ENCODE measurements at regions not wholly inside any gene's neighbourhood (a gene's known extent, or its start where the extent isn't known, plus 50 kb on each side); places are given as distances from the start of the nearest gene placed in this dataset.

DNA sequence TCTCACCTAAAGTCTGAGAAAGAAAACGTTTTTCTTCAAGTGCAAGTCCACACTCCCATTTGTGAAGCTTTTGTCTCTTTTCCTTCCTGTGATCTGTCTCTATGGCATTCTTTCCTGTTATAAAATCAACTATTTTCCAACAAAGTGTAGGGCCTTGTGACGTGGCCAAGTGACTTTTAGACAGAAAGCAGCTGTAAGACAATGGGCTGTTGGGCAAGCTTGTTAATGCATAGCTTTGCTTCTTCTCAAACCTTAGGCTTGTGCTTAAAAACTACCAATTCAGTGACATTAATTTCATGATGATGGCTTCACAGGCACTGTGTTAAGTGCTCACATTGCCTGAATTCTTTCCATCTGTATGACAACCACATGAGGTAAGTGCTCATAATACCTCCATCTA is 83.5 kb downstream of the VCY1B start:
- DNase-seq = no peak

DNA sequence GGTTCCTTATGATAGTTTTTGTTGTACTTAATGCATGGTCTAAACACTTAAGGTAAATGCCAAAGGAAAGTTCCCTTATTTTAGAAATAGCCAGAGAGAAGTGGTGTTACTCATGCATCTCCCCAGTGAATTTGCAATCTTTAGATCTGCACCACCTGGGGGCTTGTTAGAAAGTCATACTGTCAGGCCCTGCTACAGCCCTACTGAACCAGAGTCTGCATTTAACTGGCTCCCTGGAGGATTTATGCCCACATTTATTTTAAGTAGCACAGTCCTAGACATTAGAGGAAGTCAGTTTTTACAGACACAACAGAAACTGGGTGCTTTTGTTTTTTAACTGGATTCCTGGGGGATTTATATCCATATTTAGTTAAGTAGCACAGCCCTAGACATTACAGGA is 89.6 kb downstream of the VCY1B start:
- no peak for DNase-seq

DNA sequence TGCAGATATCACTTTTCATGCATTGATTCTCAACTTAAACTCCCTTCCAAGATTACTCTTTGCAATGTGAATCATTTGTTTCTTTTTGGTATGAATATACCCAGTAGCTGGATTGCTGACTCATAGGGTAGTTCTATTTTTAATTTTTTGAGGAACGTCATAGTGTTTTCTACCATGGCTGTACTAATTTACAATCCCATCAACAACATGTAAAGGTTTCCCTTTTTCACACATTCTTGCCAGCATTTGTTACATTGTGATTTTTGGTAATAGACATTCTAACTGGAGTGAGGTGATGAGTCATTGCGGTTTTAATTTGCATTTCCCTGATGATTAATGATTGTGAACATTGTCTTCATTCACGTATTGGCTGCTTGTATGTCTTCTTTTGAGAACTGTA is 126.7 kb downstream of the VCY1B start:
- DNase-seq = no peak

DNA sequence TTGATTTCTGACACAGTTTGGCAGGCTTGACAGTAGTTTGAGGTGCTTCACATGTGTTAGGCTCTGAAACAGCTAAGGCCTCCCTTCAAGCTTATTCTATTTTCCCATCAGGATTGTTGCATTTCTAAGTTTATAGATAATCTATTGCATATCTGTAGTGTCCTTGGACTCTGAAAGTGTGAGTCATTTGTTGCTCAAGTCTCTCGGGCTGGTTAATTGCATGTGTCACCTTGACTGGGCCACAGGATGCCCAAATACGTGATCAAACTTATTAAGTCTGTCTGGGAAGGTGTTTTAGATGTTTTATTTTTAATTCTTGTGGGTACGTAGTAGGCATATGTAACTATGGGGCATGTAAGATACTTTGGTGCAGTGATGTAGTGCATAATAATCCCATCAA is 166.0 kb downstream of the VCY1B start:
- no peak for DNase-seq

DNA sequence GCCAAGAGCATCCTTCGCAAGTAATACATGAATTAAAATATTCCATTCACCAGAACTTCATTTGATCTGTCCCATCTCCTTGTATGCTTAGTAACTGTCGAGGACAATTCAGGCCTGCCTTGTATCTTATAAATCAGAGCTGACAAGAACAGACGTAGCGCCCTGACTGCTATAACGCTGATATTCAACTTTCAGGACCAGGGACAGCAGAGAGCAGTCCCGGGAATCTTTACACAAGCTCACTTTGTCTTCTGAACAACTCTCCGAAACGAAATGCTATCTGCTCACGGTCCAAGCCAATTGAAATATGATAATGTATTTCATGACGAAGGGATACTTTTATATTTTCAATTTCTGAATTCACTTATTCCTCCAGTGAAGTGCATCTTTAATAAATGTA is 175.7 kb downstream of the VCY1B start:
- DNase-seq = no peak

DNA sequence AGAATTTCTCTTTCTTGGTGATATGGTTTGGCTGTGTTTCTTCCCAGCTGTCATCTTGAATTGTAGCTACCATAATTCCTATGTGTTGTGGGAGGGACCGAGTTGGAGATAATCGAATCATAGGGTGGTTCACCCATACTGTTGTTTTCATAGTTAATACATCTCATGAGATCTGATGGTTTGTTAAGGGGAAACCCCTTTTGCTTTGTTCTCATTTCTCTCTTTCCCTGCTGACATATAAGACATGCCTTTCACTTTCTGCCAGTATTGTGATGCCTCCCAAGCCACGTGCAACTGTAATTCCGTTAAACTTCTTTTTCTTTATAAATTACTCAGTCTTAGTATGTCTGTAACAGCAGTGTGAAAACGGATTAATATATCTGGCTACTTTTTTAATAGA is 179.0 kb downstream of the VCY1B start:
- no peak for DNase-seq

DNA sequence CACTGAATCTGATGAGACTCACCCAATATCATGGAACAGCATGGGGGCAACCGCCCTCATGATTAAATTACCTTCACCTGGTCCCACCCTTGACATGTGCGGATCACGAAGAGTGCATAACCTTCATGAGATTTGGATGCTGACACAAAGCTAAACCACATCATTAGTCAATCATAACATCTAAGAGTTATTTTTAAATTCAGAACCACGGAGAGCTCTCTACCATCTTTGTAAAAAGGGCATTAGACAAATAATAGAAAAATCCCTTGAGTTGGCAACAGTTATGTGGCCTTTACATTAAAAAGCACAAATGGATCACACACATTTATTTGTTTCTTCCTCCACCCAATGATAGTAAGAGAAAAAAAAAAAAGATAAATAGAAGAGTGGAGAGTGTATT is 182.2 kb downstream of the VCY1B start:
- DNase-seq = no peak

DNA sequence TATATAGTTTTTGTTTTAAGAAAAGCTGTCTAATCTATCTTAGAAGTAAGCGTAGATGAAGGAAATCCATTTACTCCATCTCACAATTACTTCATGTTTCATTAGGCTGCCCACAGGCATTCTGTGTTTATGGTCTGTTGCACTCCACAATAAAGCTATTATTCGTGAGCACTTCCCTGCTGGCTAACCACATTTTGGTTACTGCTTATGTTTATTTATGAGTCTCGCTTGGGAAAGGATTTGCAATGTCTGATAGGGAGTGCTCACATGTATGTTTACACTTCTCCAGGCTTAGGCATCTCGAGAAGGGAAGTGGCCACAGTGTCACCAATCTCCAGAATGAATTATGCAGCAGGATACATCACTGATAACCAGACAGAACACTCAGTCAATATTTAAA is 190.9 kb downstream of the VCY1B start:
- DNase-seq = no peak

DNA sequence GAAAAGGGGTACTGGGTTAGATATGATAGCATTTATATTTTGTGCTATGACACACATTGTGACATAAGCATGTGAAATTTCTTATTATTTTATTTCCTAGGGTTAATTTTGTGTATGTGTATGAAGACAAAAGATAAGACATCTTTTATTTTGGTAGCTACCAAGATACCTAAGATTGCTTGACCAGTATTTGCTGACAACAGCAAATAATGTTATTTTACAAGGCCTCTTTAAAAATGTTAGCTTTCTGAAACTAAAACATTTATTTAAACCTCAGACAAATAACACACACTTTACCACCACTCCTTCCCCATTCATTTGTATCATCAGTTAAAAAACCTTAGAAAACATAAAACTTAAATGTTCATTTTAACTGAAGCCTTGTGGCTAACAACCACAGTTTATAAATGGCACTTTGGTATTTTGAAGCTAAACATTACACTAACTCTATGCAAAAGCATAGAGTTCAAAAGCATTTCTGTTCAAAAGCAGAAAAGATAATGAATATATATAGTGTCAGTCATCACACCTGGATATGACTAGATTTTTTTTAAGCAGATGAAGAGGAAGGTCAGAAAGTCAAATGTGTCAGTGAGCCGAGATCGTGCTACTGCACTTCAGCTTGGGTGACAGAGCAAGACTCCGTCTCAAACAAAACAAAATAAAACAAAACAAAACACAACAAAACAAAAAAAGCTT is 193.0 kb downstream of the VCY1B start:
- DNase-seq = no peak

DNA sequence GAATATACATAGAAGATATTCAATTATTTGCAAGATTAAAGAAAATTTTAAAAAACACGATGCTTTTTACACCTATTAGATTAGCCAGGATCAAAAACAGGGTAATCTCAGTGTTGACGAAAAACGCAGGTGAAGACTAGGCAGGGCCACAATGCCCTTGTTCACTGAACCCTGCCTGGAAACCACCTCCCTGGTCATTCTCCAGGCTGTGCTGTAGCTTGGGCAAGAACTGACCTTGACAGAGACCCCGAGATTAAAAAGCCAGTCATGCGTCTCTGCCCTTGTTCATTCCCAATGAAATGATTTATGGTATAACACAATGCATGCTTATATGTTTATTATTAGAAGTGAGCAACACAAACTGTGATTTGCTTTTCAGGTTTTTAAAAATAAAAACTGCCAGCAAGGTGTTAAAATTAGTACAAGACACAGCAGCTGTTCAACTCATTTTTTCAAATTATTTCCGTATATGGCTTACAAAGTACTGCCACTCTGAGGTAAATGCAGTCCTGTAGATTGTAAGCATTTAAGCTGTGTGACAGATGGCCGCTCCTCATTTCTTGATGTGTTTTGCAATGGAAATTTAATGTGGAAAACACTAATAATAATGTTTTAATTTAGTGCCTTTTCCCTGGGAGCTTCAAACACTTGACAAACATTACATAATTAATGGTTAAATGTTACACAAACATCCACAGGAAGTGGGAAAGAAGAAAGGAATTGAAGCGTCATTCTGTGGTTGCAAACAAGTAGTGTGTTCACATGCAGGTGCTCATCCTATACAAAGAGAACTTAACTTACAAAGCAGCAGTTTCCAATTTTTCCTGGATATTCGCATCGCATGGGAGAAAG is 200.2 kb downstream of the VCY1B start:
- DNase-seq = no peak

DNA sequence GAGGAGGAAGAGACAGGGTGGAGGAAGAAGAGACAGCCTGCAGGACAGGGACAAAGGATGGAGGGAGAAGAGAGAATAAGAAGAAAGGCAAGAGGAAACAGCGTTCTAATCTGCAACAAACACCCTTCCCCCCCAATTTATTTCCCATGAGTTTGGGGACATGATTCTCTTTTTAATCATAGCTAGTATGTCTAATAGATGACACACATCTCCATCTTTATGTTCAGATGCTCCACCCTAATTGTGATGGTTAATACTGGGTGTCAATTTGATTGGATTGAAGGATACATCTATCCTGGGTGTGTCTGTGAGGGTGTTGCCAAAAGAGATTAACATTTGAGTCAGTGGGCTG is 200.8 kb downstream of the VCY1B start:
- DNase-seq = no peak

DNA sequence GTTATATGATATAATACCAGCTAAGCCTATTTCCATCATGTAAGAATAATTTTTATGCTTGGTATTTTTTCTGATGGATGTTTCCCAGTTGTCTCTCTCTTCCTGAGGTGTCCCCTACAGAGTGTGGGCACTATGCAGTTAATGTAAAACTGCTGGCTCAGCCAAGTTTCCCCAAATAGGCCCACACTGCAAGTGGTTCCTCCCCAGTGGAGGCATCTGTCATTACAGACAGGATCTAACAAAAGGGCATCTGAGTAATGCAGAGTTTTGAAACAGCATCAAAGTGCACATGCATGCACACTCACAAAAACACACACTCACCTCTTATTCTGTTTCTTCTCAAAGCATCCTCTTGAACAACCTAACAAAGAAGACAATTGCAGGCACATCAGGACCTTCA is 221.0 kb downstream of the VCY1B start:
- DNase-seq = no peak

DNA sequence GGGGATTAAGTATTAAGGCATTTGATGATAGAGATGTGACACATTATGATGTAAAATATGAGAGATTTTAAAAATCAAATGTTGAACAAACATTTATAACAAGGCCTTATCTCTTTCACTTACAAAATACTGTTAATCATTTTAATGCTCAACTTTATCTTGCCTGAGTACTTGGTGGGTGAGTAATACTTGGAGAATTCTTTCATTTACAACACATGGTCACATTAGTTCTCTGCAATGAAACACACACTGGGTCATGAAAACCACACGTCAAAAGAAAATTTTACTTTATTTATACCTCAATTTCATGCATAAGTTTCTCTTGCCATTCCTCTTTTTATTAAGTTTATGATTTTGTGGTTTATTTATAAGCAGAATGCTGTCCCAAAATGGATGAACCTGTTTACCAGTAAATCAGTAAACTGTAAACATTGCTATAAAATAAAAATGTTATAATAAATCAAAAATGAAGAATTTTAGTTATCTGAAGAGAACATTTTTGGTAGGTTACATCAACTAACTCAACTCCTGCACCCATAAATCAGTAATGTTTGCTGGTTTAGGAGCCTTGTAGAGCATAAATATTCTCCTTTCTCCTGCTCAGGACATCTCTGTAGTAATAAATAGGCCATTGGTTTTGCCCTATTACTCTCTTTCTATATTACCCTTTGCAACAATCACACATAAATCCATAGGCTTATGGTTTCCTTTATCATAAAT is 233.5 kb upstream of the NLGN4Y start:
- no peak for DNase-seq

DNA sequence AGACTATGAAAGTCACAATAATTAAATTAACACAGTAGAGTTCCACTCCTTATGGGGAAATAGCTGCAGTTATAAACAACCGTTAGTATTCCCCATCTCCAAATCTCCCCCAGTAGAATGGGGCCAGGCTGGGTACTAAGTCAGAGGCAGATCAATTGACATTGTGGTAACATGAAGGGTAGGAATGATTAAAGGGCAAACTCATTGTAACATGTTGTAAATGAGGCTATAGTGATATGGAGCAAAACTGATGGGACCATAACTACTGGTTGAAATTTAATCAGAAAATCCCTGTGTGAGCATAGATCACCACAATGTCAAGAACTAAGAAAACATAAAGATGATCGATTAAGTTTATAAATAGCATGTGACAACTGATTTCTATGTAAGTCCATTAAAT is 231.9 kb upstream of the NLGN4Y start:
- no peak for DNase-seq

DNA sequence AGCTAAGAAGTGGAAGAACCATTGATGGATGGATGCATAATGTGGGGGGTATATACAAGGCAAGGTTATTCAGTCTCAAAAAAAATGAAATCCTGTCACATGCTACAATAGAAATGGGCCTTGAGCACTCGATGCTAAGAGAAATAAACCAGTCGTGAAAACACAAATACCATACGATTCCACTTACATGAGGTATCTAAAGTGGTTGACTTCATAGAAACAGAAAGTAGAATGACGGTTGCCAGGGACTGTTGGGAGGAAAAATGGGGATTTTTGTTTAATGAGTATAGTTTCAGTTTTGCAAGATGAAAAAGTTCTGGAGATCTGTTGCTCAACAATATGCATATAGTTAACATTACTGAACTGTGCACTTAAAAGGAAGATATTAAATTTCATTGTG is 223.6 kb upstream of the NLGN4Y start:
- DNase-seq = no peak

DNA sequence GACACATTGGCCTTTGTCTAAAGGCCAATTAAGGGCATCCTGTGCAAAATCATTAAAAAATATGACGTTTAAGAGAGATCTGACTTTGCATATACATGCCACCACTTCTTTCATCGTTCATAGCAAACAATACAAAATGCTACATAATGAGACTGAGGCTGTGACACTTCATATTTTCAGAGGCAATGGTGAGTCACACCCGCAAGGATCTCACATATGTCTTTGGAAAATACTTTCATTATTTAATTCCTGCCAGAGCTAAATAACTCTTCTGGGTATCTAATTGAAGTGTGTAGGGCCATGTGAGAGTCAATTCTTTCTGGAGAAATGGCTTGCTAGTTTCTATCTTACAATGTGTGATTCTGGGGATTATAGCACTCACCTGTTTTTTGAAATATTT is 222.8 kb upstream of the NLGN4Y start:
- no peak for DNase-seq

DNA sequence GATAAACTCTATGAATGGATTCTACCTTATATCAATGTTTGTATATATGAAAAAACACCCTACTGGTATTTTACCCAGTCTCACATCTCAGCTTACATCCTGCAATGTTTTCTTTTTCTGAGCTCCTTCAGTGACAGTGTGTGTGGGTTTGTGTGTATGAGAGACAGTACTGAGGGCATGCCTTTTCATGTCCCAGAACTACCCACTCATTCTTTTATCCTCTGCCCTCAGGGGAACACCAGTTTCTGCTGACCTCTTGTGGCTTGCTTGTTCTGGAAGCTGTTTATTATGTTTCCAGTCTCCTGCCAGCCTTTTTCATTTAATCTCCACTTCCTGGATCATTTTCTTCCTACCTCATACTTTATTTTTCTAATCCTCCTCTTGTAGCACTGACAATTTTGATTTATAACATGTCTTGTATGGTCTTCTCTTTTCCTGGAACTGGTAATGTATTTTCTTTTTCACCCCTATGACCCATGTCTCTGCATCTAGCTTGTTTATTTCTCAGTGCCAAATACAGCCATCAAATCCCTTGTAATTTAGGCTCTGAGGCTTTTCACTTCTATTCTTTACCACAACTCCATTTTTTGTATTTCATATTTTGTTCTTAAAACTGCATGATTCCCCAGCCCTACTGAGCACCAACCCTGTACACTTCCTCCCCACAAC is 195.5 kb upstream of the NLGN4Y start:
- DNase-seq = no peak

DNA sequence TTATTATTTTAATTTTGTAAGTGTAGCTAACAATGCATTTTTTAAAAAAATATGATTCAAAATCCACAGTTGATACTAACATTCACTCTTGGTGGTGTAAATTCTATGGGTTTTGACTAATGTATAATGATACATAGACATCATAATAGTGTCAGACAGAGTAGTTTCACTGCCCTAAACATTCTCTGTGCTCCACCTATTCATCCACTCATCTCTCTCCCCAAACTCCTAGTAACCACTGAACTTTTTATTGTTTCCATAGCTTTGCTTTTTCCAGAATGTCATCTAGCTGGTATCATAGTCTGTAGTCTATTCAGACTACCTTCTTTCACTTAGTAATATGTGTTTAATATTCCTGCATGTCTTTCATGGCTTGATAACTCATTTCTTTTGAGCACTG is 194.0 kb upstream of the NLGN4Y start:
- DNase-seq = no peak

DNA sequence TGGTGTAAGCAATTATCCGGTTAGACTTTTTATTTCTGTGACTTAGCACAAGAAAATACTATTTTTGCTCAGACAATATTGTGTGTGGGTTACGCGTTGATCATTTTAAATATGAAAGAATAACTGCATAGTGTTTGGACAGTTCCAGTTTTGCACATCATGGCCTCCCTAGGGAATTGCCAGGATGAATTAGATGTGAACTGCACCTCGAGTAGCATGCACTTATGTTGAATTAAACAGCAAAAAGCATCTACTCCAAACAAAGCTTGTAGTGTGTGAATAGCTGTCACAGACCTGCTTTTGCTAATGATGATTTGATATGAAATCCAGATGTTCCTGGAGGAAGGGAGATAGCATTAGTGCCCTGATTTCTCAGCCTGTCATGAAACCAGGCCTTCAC is 184.8 kb upstream of the NLGN4Y start:
- DNase-seq = no peak

DNA sequence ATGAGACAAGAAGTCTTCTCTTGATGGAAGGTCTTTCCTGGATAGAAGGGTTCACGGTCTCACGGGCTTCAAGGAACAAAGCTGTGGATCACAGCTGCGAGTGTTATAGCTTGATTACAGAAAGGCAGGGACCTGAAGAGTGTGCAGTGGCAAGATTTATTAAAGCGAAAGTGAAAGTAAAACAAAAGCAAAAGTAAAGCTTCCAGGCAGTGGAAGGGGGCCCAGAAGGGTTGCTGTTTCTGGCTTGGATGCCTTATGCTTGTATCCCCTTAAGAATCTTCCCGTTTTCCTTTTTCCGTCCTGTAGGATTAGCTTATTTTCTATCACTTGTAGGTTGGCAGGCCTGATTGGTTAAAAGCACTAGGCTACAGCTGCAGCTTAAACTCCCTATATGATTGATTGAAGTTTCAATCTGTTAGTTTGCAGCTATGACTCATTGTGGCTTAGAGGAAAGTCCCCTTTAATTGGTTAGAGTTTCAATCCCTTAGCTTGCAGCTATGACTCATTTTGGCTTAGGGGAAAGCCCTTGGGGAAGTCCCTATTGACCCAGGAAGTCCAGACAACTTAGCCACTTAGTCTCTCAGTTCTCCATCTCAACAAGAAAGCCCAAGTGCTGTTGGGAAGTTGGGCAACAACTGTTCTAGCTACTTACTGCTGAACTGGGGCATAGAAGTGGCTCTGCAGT is 183.7 kb upstream of the NLGN4Y start:
- peak; percentile 39 for DNase-seq

DNA sequence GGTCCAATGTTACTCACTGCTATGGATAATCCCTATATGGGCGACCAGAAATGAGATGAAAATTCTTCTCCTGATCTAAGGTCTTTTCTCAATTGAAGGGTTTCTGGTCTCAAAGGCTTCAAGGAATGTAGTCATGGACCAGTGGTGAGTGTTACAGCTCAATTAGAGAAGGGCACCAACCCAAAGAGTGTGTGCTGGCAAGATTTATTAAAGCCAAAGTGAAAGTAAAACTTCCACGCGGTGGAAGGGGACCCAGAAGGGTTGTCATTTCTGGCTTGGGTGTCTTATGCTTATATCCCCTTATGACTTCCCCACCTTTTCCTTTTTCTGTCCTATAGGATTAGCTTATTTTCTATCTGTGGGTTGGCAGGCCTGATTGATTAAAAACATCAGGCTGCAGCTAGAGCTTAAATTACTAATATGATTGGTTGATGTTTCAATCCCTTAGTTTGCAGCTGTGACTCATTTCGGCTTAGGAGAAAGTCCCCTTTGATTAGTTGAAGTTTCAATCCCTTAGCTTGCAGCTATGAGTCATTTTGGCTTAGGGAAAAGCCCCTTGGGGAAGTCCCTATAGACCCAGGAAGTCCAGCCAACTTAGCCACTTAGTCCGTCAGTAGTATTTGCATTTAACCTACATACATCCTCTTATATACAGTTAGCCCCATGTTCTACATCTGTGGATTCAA is 179.5 kb upstream of the NLGN4Y start:
- DNase-seq = no peak

DNA sequence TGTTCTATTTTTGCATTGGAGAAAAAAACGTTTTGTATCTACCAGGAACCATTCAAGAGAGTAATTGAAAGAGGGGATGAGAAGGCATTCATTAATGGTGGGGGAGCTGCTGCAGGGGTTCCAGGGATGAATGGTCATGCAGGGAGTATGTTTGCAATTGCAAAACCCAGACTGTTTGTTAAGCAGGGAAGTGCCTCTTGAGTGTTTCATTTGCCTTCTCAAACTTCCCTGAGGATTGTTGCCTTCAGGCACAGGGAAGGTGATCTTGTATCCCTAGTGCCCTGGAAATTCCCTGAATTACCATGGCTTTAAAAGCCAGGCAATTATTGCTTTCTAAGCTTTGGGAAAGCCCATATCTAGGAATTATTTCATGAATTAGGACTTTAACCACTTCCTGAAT is 172.7 kb upstream of the NLGN4Y start:
- no peak for DNase-seq

Data from stimulated activated CD8-positive, alpha-beta memory T cell treated with anti-CD3 and anti-CD28 coated beads, Interleukin-4, amount 100 ng/mL, for 48 hours (primary cell).